ENCODE measurements at regions not wholly inside any gene's neighbourhood (a gene's known extent, or its start where the extent isn't known, plus 50 kb on each side); places are given as distances from the start of the nearest gene placed in this dataset.

- H3K9me2 ChIP-seq (replicated peaks; ENCODE audit: low read depth, low read length) = no peaks in the 10 kb centered on the region
- no peak overlapping the region for H3K9ac ChIP-seq (ENCODE audit: low read depth, low read length, poor library complexity, severe bottlenecking)
- no peak overlapping the region for H3K4me2 ChIP-seq (ENCODE audit: low read depth, low read length, poor library complexity, severe bottlenecking)
- no peaks in the 10 kb centered on the region for H3F3A ChIP-seq (ENCODE audit: low read depth)
- no peaks in the 10 kb centered on the region for H3K36me3 ChIP-seq (ENCODE audit: insufficient read depth, low read length)
- no peaks in the 10 kb centered on the region for H3K4me1 ChIP-seq (ENCODE audit: insufficient read depth, low read length, poor library complexity, severe bottlenecking)
- H3K4me3 ChIP-seq (ENCODE audit: low read length, poor library complexity, severe bottlenecking) = no peak overlapping the region
- no peaks in the 10 kb centered on the region for H3K79me2 ChIP-seq (ENCODE audit: insufficient read depth, low read length)
- TF ChIP-seq CTCF (conservative IDR thresholded peaks at IDR 0.05; ENCODE audit: low read length) = no peak
- no peak for TF ChIP-seq EZH2phosphoT487 (IDR thresholded peaks at IDR 0.05; ENCODE audit: borderline replicate concordance)
- no peaks in the 10 kb centered on the region for H3K27me3 ChIP-seq (ENCODE audit: insufficient read depth, low read length, poor library complexity, severe bottlenecking)
- no peaks in the 10 kb centered on the region for H3K9me3 ChIP-seq (ENCODE audit: insufficient read depth, low read depth, low read length)
- H4K20me1 ChIP-seq (ENCODE audit: insufficient read depth, low read length, poor library complexity, severe bottlenecking) = no peaks in the 10 kb centered on the region
- H2AFZ ChIP-seq (ENCODE audit: low read length) = no peak overlapping the region
Observed at GRCh38 chr15:54915380-54915779, 281.4 kb downstream of the RSL24D1 start.

GRCh38 chr15:54884312-54884711, 312.4 kb downstream of the RSL24D1 start:
- Histone ChIP-seq H3K9me3 (ENCODE audit: insufficient read depth, low read depth, low read length) (peaks cover 14% of the 10 kb centered on the region; the same call in 1 of the 2 replicates), H3K9ac (ENCODE audit: low read depth, low read length, poor library complexity, severe bottlenecking) (no peak overlapping the region), H3K27me3 (ENCODE audit: insufficient read depth, low read length, poor library complexity, severe bottlenecking) (no peaks in the 10 kb centered on the region), H3K79me2 (ENCODE audit: insufficient read depth, low read length) (no peaks in the 10 kb centered on the region), H4K20me1 (ENCODE audit: insufficient read depth, low read length, poor library complexity, severe bottlenecking) (no peaks in the 10 kb centered on the region), H2AFZ (ENCODE audit: low read length) (no peak overlapping the region), H3K4me1 (ENCODE audit: insufficient read depth, low read length, poor library complexity, severe bottlenecking) (no peaks in the 10 kb centered on the region), H3K9me2 (replicated peaks; ENCODE audit: low read depth, low read length) (no peaks in the 10 kb centered on the region), H3K36me3 (ENCODE audit: insufficient read depth, low read length) (no peaks in the 10 kb centered on the region), H3K4me3 (ENCODE audit: low read length, poor library complexity, severe bottlenecking) (no peak overlapping the region), H3F3A (ENCODE audit: low read depth) (no peaks in the 10 kb centered on the region), H3K4me2 (ENCODE audit: low read depth, low read length, poor library complexity, severe bottlenecking) (no peak overlapping the region)
- TF ChIP-seq EZH2phosphoT487 (IDR thresholded peaks at IDR 0.05; ENCODE audit: borderline replicate concordance) (no peak), CTCF (conservative IDR thresholded peaks at IDR 0.05; ENCODE audit: low read length) (no peak)

GRCh38 chr15:54859982-54860381, 336.8 kb downstream of the RSL24D1 start:
- Histone ChIP-seq H3K4me3 (ENCODE audit: low read length, poor library complexity, severe bottlenecking) (no peak overlapping the region), H3K36me3 (ENCODE audit: insufficient read depth, low read length) (no peaks in the 10 kb centered on the region), H3K9ac (ENCODE audit: low read depth, low read length, poor library complexity, severe bottlenecking) (no peak overlapping the region), H4K20me1 (ENCODE audit: insufficient read depth, low read length, poor library complexity, severe bottlenecking) (no peaks in the 10 kb centered on the region), H3K4me2 (ENCODE audit: low read depth, low read length, poor library complexity, severe bottlenecking) (no peak overlapping the region), H2AFZ (ENCODE audit: low read length) (no peak overlapping the region), H3F3A (ENCODE audit: low read depth) (no peaks in the 10 kb centered on the region), H3K9me2 (replicated peaks; ENCODE audit: low read depth, low read length) (no peaks in the 10 kb centered on the region), H3K27me3 (ENCODE audit: insufficient read depth, low read length, poor library complexity, severe bottlenecking) (no peaks in the 10 kb centered on the region), H3K4me1 (ENCODE audit: insufficient read depth, low read length, poor library complexity, severe bottlenecking) (no peaks in the 10 kb centered on the region), H3K79me2 (ENCODE audit: insufficient read depth, low read length) (no peaks in the 10 kb centered on the region), H3K9me3 (ENCODE audit: insufficient read depth, low read depth, low read length) (peaks cover 21% of the 10 kb centered on the region; the same call in 1 of the 2 replicates)
- no peak for TF ChIP-seq CTCF (conservative IDR thresholded peaks at IDR 0.05; ENCODE audit: low read length)
- TF ChIP-seq EZH2phosphoT487 (IDR thresholded peaks at IDR 0.05; ENCODE audit: borderline replicate concordance) = no peak

Measured in Loucy (cell line).